HEK293 (cell line): ENCODE measurements at regions not wholly inside any gene's neighbourhood (a gene's known extent, or its start where the extent isn't known, plus 50 kb on each side); places are given as distances from the start of the nearest gene placed in this dataset.

Source experiments
- TRIM28 ChIP-seq: IDR thresholded peaks from 2 replicates; pipeline ENCODE4 v1.6.1; 2011; ENCODE audit warnings: low read length, control low read depth, borderline replicate concordance
- ZBTB7A ChIP-seq: fragments of 450-650 bp; formaldehyde crosslinking; IDR thresholded peaks from 2 replicates; pipeline ENCODE4 v1.5.1; 2016; ENCODE audit warnings: low read depth, missing biosample characterization, missing genetic modification characterization
- ZNF274 ChIP-seq, 2 experiments: fragments of 200-500 bp in 1 of 2; fragments of 450-650 bp in 1 of 2; sonication (Bioruptor generic) in 1 of 2; formaldehyde crosslinking in 1 of 2; IDR thresholded peaks; 2 replicates each; pipeline versions ENCODE4 v1.5.1 to v1.6.1; 2014 to 2016; ENCODE audit warnings: borderline replicate concordance in 1 of 2, inconsistent platforms in 1 of 2, low read length in 1 of 2, missing biosample characterization in 1 of 2, missing genetic modification characterization in 1 of 2
- ZNF660 ChIP-seq: fragments of 450-650 bp; IDR thresholded peaks from 2 replicates; pipeline ENCODE4 v1.5.1; 2018; ENCODE audit warnings: missing biosample characterization, mild to moderate bottlenecking, missing genetic modification characterization
- TF ChIP-seq, protein P1 (sequence below): fragments of 450-650 bp; formaldehyde crosslinking; IDR thresholded peaks from 2 replicates; pipeline ENCODE4 v1.5.1; 2016; ENCODE audit warnings: missing biosample characterization, missing genetic modification characterization
- TF ChIP-seq, protein P2 (sequence below): fragments of 450-650 bp; formaldehyde crosslinking; IDR thresholded peaks from 2 replicates; pipeline ENCODE4 v1.5.1; 2016; ENCODE audit warnings: missing biosample characterization, missing genetic modification characterization, low read depth

DNA sequence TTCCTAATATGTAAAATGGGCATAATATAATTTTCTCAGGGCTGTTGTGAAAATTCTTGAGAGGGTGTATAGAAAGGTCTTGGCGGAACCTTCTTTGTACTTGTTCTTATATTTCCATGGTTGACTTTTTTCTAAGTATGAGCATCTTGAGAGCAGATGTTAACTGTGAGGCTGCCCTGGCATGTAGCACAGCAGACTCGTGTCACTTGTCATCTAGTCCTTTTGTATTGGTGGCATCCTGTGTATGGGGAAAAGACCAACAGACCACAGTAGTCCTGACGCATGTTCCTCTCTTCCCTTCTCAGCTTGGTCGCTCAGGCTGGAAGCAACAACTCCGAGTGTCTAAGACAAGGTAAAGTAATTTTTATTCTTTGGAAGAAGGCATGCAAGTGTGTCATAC lies 153.8 kb upstream of the ZBED5 start:
- TF ChIP-seq, protein P1, sequence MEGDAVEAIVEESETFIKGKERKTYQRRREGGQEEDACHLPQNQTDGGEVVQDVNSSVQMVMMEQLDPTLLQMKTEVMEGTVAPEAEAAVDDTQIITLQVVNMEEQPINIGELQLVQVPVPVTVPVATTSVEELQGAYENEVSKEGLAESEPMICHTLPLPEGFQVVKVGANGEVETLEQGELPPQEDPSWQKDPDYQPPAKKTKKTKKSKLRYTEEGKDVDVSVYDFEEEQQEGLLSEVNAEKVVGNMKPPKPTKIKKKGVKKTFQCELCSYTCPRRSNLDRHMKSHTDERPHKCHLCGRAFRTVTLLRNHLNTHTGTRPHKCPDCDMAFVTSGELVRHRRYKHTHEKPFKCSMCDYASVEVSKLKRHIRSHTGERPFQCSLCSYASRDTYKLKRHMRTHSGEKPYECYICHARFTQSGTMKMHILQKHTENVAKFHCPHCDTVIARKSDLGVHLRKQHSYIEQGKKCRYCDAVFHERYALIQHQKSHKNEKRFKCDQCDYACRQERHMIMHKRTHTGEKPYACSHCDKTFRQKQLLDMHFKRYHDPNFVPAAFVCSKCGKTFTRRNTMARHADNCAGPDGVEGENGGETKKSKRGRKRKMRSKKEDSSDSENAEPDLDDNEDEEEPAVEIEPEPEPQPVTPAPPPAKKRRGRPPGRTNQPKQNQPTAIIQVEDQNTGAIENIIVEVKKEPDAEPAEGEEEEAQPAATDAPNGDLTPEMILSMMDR, result no peak
- TF ChIP-seq ZNF660 (tag by site-specific recombination) (no peak), ZBTB7A (tag by site-specific recombination) (no peak), TRIM28 (no peak), ZNF274 (IDR thresholded peaks at IDR 0.05; ENCODE audit: low read length) (no peak), ZNF274 (tag by site-specific recombination; IDR thresholded peaks at IDR 0.05; ENCODE audit: borderline replicate concordance) (no peak)
- TF ChIP-seq, protein P2, sequence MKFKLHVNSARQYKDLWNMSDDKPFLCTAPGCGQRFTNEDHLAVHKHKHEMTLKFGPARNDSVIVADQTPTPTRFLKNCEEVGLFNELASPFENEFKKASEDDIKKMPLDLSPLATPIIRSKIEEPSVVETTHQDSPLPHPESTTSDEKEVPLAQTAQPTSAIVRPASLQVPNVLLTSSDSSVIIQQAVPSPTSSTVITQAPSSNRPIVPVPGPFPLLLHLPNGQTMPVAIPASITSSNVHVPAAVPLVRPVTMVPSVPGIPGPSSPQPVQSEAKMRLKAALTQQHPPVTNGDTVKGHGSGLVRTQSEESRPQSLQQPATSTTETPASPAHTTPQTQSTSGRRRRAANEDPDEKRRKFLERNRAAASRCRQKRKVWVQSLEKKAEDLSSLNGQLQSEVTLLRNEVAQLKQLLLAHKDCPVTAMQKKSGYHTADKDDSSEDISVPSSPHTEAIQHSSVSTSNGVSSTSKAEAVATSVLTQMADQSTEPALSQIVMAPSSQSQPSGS (tag by site-specific recombination), result no peak
